OCI-LY1 (cell line): ENCODE measurements at regions not wholly inside any gene's neighbourhood (a gene's known extent, or its start where the extent isn't known, plus 50 kb on each side); places are given as distances from the start of the nearest gene placed in this dataset.

Experiments
- H2AFZ ChIP-seq: fragments of 200-600 bp; sonication (generic), shearing (Covaris generic); 2 replicates; pipeline ENCODE4 v1.6.0; 2014; ENCODE audit warnings: antibody characterized with exemption, mild to moderate bottlenecking, low read length
- H3F3A ChIP-seq: fragments of 200-600 bp; sonication (generic), shearing (Covaris generic); 2 replicates; pipeline ENCODE4 v1.6.0; 2014; ENCODE audit warnings: mild to moderate bottlenecking, antibody characterized with exemption, low read length, moderate library complexity; ENCODE audit not compliant: insufficient read depth
- H3K27ac ChIP-seq: fragments of 200-600 bp; sonication (generic); 2 replicates; pipeline ENCODE4 v1.5.1; 2014; ENCODE audit warnings: low read length, mixed run types, mild to moderate bottlenecking, low read depth; ENCODE audit not compliant: poor library complexity, severe bottlenecking
- H3K27me3 ChIP-seq: fragments of 200-600 bp; sonication (generic); 2 replicates; pipeline ENCODE4 v1.6.0; 2014; ENCODE audit warnings: antibody characterized with exemption, mild to moderate bottlenecking, low read length, moderate library complexity; ENCODE audit not compliant: insufficient read depth
- H3K36me3 ChIP-seq: fragments of 200-600 bp; sonication (generic); 2 replicates; pipeline ENCODE4 v1.6.1; 2014; ENCODE audit warnings: mild to moderate bottlenecking, antibody characterized with exemption, low read length, moderate library complexity, mixed read lengths; ENCODE audit not compliant: insufficient read depth
- H3K4me1 ChIP-seq: fragments of 200-600 bp; sonication (generic); 2 replicates; pipeline ENCODE4 v1.5.1; 2014; ENCODE audit warnings: mild to moderate bottlenecking, low read length, moderate library complexity; ENCODE audit not compliant: insufficient read depth, severe bottlenecking
- H3K4me2 ChIP-seq: fragments of 200-600 bp; sonication (generic), shearing (Covaris generic); 2 replicates; pipeline ENCODE4 v1.6.1; 2014; ENCODE audit warnings: low read length
- H3K4me3 ChIP-seq: fragments of 200-600 bp; sonication (generic); 2 replicates; pipeline ENCODE4 v1.5.1; 2014; ENCODE audit warnings: low read length, low read depth, mild to moderate bottlenecking, mixed read lengths; ENCODE audit not compliant: poor library complexity, severe bottlenecking
- H3K79me2 ChIP-seq: fragments of 200-600 bp; shearing (Covaris generic); 2 replicates; pipeline ENCODE4 v1.6.1; 2016; ENCODE audit warnings: mixed run types, low read length, mixed read lengths; ENCODE audit not compliant: insufficient read depth
- H3K9ac ChIP-seq: fragments of 200-600 bp; sonication (generic), shearing (Covaris generic); 2 replicates; pipeline ENCODE4 v1.6.1; 2014; ENCODE audit warnings: mild to moderate bottlenecking, low read length, mixed read lengths
- H3K9me2 ChIP-seq: fragments of 200-600 bp; sonication (generic), shearing (Covaris generic); 2 replicates; pipeline ENCODE4 v1.6.1; 2014; ENCODE audit warnings: low read depth, mild to moderate bottlenecking, low read length, mixed read lengths
- H3K9me3 ChIP-seq: fragments of 200-600 bp; shearing (Covaris generic); 2 replicates; pipeline ENCODE4 v1.6.1; 2014; ENCODE audit warnings: low read length, mixed read lengths
- H4K20me1 ChIP-seq: fragments of 200-600 bp; sonication (generic), shearing (Covaris generic); 2 replicates; pipeline ENCODE4 v1.6.0; 2016; ENCODE audit warnings: mild to moderate bottlenecking, low read length; ENCODE audit not compliant: insufficient read depth
- CTCF ChIP-seq: fragments of 200-600 bp; sonication (generic), shearing (Covaris generic); IDR thresholded peaks from 2 replicates; pipeline ENCODE4 v1.5.1; 2017; ENCODE audit warnings: mild to moderate bottlenecking, antibody characterized with exemption, low read length, moderate library complexity, mixed read lengths
- EZH2 ChIP-seq: fragments of 200-600 bp; sonication (generic), shearing (Covaris generic); IDR thresholded peaks from 2 replicates; pipeline ENCODE4 v1.8.0; 2017; ENCODE audit warnings: borderline replicate concordance, mixed run types, mild to moderate bottlenecking, antibody characterized with exemption, low read length, moderate library complexity, mixed read lengths

- Histone ChIP-seq H4K20me1 (no peaks in the 10 kb centered on the region), H3F3A (no peaks in the 10 kb centered on the region), H3K9ac (no peak overlapping the region), H3K4me1 (no peaks in the 10 kb centered on the region), H3K27me3 (no peaks in the 10 kb centered on the region), H3K9me3 (no peaks in the 10 kb centered on the region), H3K4me3 (no peak overlapping the region), H2AFZ (no peak overlapping the region), H3K27ac (no peak overlapping the region), H3K9me2 (no peaks in the 10 kb centered on the region), H3K79me2 (no peaks in the 10 kb centered on the region), H3K36me3 (no peaks in the 10 kb centered on the region), H3K4me2 (no peak overlapping the region)
- TF ChIP-seq EZH2 (no peak), CTCF (no peak)
These were observed 1066.0 kb downstream of the AGBL1 start for GRCh38 chr15:87145696-87146095.

- no peaks in the 10 kb centered on the region for H3K79me2 ChIP-seq
- H3K4me2 ChIP-seq = no peak overlapping the region
- H3K9me2 ChIP-seq = no peaks in the 10 kb centered on the region
- H3K4me3 ChIP-seq = no peak overlapping the region
- H3K9me3 ChIP-seq = no peaks in the 10 kb centered on the region
- H3K4me1 ChIP-seq = no peaks in the 10 kb centered on the region
- TF ChIP-seq CTCF (no peak), EZH2 (no peak)
- H3F3A ChIP-seq = no peaks in the 10 kb centered on the region
- H4K20me1 ChIP-seq = no peaks in the 10 kb centered on the region
- H3K36me3 ChIP-seq = no peaks in the 10 kb centered on the region
- no peak overlapping the region for H3K9ac ChIP-seq
- H3K27me3 ChIP-seq = no peaks in the 10 kb centered on the region
- H3K27ac ChIP-seq = no peak overlapping the region
- H2AFZ ChIP-seq = no peak overlapping the region
These were observed 1065.1 kb downstream of the AGBL1 start for GRCh38 chr15:87144775-87145174.

GRCh38 chr15:87142096-87142495, 1062.4 kb downstream of the AGBL1 start:
- Histone ChIP-seq H2AFZ (no peak overlapping the region), H3K79me2 (no peaks in the 10 kb centered on the region), H3K4me3 (no peak overlapping the region), H3K4me1 (no peaks in the 10 kb centered on the region), H3K9me2 (no peaks in the 10 kb centered on the region), H3K9ac (no peak overlapping the region), H3K36me3 (no peaks in the 10 kb centered on the region), H3K27me3 (no peaks in the 10 kb centered on the region), H4K20me1 (no peaks in the 10 kb centered on the region), H3K9me3 (no peaks in the 10 kb centered on the region), H3K4me2 (no peak overlapping the region), H3K27ac (no peak overlapping the region), H3F3A (no peaks in the 10 kb centered on the region)
- no peak for TF ChIP-seq EZH2
- no peak for TF ChIP-seq CTCF
